Natural killer cell treated with Interleukin-12 subunit alpha and Interleukin-12 subunit beta and Interleukin-15 and Interleukin-18, amount 100 ng/mL, for 72 hours (primary cell): ENCODE measurements at regions not wholly inside any gene's neighbourhood (a gene's known extent, or its start where the extent isn't known, plus 50 kb on each side); places are given as distances from the start of the nearest gene placed in this dataset.

Source experiments
- ATAC-seq, 2 donors: fragments of 150-1000 bp; cut with Tn5 transposase in 1 of 2; sonication (Bioruptor Pico), chemical (Tn5 transposase) in 1 of 2; 2 replicates each; pipeline ENCODE4 v1.10.0; 2021
- DNase-seq: peaks from one replicate; pipeline ENCODE4 v3.0.0; 2022; ENCODE audit warnings: low spot score
- H3K27ac Mint-ChIP-seq, 2 donors: 1 replicate in 1 of 2; 2 replicates in 1 of 2; pipeline ENCODE4 v1.8.0; 2022; ENCODE audit warnings: mixed read lengths in 2 of 2, mild to moderate bottlenecking in 1 of 2, moderate library complexity in 1 of 2
- H3K27me3 Mint-ChIP-seq, 2 donors: 1 replicate in 1 of 2; 2 replicates in 1 of 2; pipeline ENCODE4 v1.8.0; 2022; ENCODE audit warnings: mixed read lengths in 2 of 2
- H3K36me3 Mint-ChIP-seq: one replicate; pipeline ENCODE4 v1.8.0; 2022; ENCODE audit warnings: mixed read lengths
- H3K4me1 Mint-ChIP-seq, 2 donors: 1 replicate in 1 of 2; 2 replicates in 1 of 2; pipeline ENCODE4 v1.8.0; 2022; ENCODE audit warnings: low read depth in 2 of 2, mixed read lengths in 2 of 2, mild to moderate bottlenecking in 1 of 2
- H3K4me3 Mint-ChIP-seq: one replicate; pipeline ENCODE4 v1.8.0; 2022; ENCODE audit warnings: mixed read lengths
- H3K9me3 Mint-ChIP-seq: 2 replicates; pipeline ENCODE4 v1.8.0; 2022; ENCODE audit warnings: mixed read lengths

- ATAC-seq = no peak
- Mint-ChIP-seq H3K4me3 (no peak overlapping the region), H3K36me3 (no peaks in the 10 kb centered on the region), H3K27ac (no peak overlapping the region), H3K4me1 (peaks cover 0 to 14% of the 10 kb centered on the region in 2 donors), H3K27me3 (peaks cover 15 to 16% of the 10 kb centered on the region in 2 donors), H3K9me3 (no peaks in the 10 kb centered on the region)
- no peak for DNase-seq
Observed at GRCh38 chr1:184212649-184213314, 161.3 kb downstream of the TSEN15 start.

- H3K36me3 Mint-ChIP-seq = no peaks in the 10 kb centered on the region
- H3K4me1 Mint-ChIP-seq = peaks cover 0 to 14% of the 10 kb centered on the region in 2 donors
- H3K4me3 Mint-ChIP-seq = no peak overlapping the region
- no peaks in the 10 kb centered on the region for H3K9me3 Mint-ChIP-seq
- peaks cover 11 to 16% of the 10 kb centered on the region in 2 donors for H3K27me3 Mint-ChIP-seq
- peak overlapping the region in 1 of 2 donors; percentile 43 for H3K27ac Mint-ChIP-seq
- ATAC-seq (no peak), DNase-seq (no peak)
Observed at GRCh38 chr1:184214128-184214527, 162.6 kb downstream of the TSEN15 start.

GRCh38 chr1:184215274-184215925 lies 163.9 kb downstream of the TSEN15 start:
- Mint-ChIP-seq H3K4me1 (peaks cover 0 to 14% of the 10 kb centered on the region in 2 donors), H3K36me3 (no peaks in the 10 kb centered on the region), H3K4me3 (no peak overlapping the region), H3K27ac (peak overlapping the region in 1 of 2 donors; percentile 60), H3K27me3 (peaks cover 11 to 15% of the 10 kb centered on the region in 2 donors), H3K9me3 (no peaks in the 10 kb centered on the region)
- ATAC-seq (no peak), DNase-seq (no peak)

- Mint-ChIP-seq H3K36me3 (no peaks in the 10 kb centered on the region), H3K9me3 (no peaks in the 10 kb centered on the region), H3K27ac (peak overlapping the region in 1 of 2 donors; percentile 82), H3K4me1 (peaks cover 8 to 16% of the 10 kb centered on the region in 2 donors), H3K27me3 (peaks cover 11 to 12% of the 10 kb centered on the region in 2 donors), H3K4me3 (no peak overlapping the region)
- no peak for ATAC-seq
- no peak for DNase-seq
Observed at GRCh38 chr1:184218458-184219075, 167.0 kb downstream of the TSEN15 start.

- DNase-seq (no peak), ATAC-seq (no peak)
- peak overlapping the region in 1 of 2 donors; percentile 82 for H3K27ac Mint-ChIP-seq
- H3K27me3 Mint-ChIP-seq = peaks cover 9 to 17% of the 10 kb centered on the region in 2 donors
- no peaks in the 10 kb centered on the region for H3K36me3 Mint-ChIP-seq
- H3K9me3 Mint-ChIP-seq = no peaks in the 10 kb centered on the region
- peaks cover 12% of the 10 kb centered on the region in 2 donors for H3K4me1 Mint-ChIP-seq
- H3K4me3 Mint-ChIP-seq = no peak overlapping the region
Observed at GRCh38 chr1:184219414-184219813, 167.4 kb upstream of the C1orf21 start.

GRCh38 chr1:184219883-184220282 lies 166.9 kb upstream of the C1orf21 start:
- H3K27me3 Mint-ChIP-seq = peaks cover 9 to 18% of the 10 kb centered on the region in 2 donors
- no peak overlapping the region for H3K4me3 Mint-ChIP-seq
- DNase-seq (no peak), ATAC-seq (no peak)
- H3K9me3 Mint-ChIP-seq = no peaks in the 10 kb centered on the region
- peaks cover 10 to 13% of the 10 kb centered on the region in 2 donors for H3K4me1 Mint-ChIP-seq
- H3K36me3 Mint-ChIP-seq = no peaks in the 10 kb centered on the region
- H3K27ac Mint-ChIP-seq = peak overlapping the region; percentile 21 to 82

GRCh38 chr1:184221087-184221486 lies 165.7 kb upstream of the C1orf21 start:
- DNase-seq = no peak
- Mint-ChIP-seq H3K4me1 (peaks cover 9 to 13% of the 10 kb centered on the region in 2 donors), H3K4me3 (no peak overlapping the region), H3K27me3 (peaks cover 4 to 9% of the 10 kb centered on the region in 2 donors), H3K36me3 (no peaks in the 10 kb centered on the region), H3K9me3 (no peaks in the 10 kb centered on the region), H3K27ac (peak overlapping the region in 1 of 2 donors; percentile 45)
- no peak for ATAC-seq

GRCh38 chr1:184222652-184223052 lies 164.2 kb upstream of the C1orf21 start:
- peak overlapping the region; percentile 45 to 87 for H3K27ac Mint-ChIP-seq
- ATAC-seq = peak in 1 of 2 donors; percentile 67
- H3K27me3 Mint-ChIP-seq = peaks cover 4 to 9% of the 10 kb centered on the region in 2 donors

GRCh38 chr1:184223216-184223615 lies 163.6 kb upstream of the C1orf21 start:
- H3K9me3 Mint-ChIP-seq = no peaks in the 10 kb centered on the region
- H3K4me3 Mint-ChIP-seq = no peak overlapping the region
- DNase-seq = no peak
- H3K36me3 Mint-ChIP-seq = no peaks in the 10 kb centered on the region
- ATAC-seq = no peak
- peaks cover 9 to 13% of the 10 kb centered on the region in 2 donors for H3K4me1 Mint-ChIP-seq
- H3K27me3 Mint-ChIP-seq = peaks cover 4 to 9% of the 10 kb centered on the region in 2 donors
- peak overlapping the region in 1 of 2 donors; percentile 87 for H3K27ac Mint-ChIP-seq

More at GRCh38 chr1:184222652-184223052, 164.2 kb upstream of the C1orf21 start:
- Mint-ChIP-seq H3K36me3 (no peaks in the 10 kb centered on the region), H3K9me3 (no peaks in the 10 kb centered on the region), H3K4me1 (peaks cover 9 to 13% of the 10 kb centered on the region in 2 donors), H3K4me3 (peak overlapping the region; percentile 9)
- DNase-seq = no peak

GRCh38 chr1:184225283-184226099 lies 161.3 kb upstream of the C1orf21 start:
- no peak for ATAC-seq
- H3K4me3 Mint-ChIP-seq = no peak overlapping the region
- H3K9me3 Mint-ChIP-seq = no peaks in the 10 kb centered on the region
- no peaks in the 10 kb centered on the region for H3K36me3 Mint-ChIP-seq
- DNase-seq = no peak
- H3K4me1 Mint-ChIP-seq = peaks cover 9 to 13% of the 10 kb centered on the region in 2 donors
- H3K27me3 Mint-ChIP-seq = peaks cover 0 to 9% of the 10 kb centered on the region in 2 donors
- H3K27ac Mint-ChIP-seq = peak overlapping the region in 1 of 2 donors; percentile 84

- ATAC-seq = no peak
- Mint-ChIP-seq H3K4me3 (no peak overlapping the region), H3K27me3 (peaks cover 0 to 9% of the 10 kb centered on the region in 2 donors), H3K9me3 (no peaks in the 10 kb centered on the region), H3K36me3 (no peaks in the 10 kb centered on the region), H3K27ac (no peak overlapping the region), H3K4me1 (peaks cover 9 to 13% of the 10 kb centered on the region in 2 donors)
- no peak for DNase-seq
Observed at GRCh38 chr1:184226100-184226487, 160.7 kb upstream of the C1orf21 start.

GRCh38 chr1:184228558-184228957 lies 158.3 kb upstream of the C1orf21 start:
- Mint-ChIP-seq H3K27me3 (peaks cover 7 to 19% of the 10 kb centered on the region in 2 donors), H3K27ac (no peak overlapping the region), H3K9me3 (no peaks in the 10 kb centered on the region)

GRCh38 chr1:184237588-184237987 lies 149.2 kb upstream of the C1orf21 start:
- H3K9me3 Mint-ChIP-seq = no peaks in the 10 kb centered on the region
- ATAC-seq = no peak

More at GRCh38 chr1:184228558-184228957, 158.3 kb upstream of the C1orf21 start:
- ATAC-seq = no peak
- Mint-ChIP-seq H3K4me3 (no peak overlapping the region), H3K4me1 (peaks cover 0 to 4% of the 10 kb centered on the region in 2 donors), H3K36me3 (no peaks in the 10 kb centered on the region)
- DNase-seq = no peak

More at GRCh38 chr1:184237588-184237987, 149.2 kb upstream of the C1orf21 start:
- Mint-ChIP-seq H3K27me3 (peaks cover 9 to 15% of the 10 kb centered on the region in 2 donors), H3K36me3 (no peaks in the 10 kb centered on the region), H3K4me3 (no peak overlapping the region), H3K27ac (no peak overlapping the region), H3K4me1 (no peaks in the 10 kb centered on the region)
- DNase-seq = no peak
